ENCODE measurements at regions not wholly inside any gene's neighbourhood (a gene's known extent, or its start where the extent isn't known, plus 50 kb on each side); places are given as distances from the start of the nearest gene placed in this dataset.

- Histone ChIP-seq H3K9me3 (ENCODE audit: control insufficient read depth, insufficient read depth, low read depth, low read length) (no peaks in the 10 kb centered on the region), H3K4me1 (ENCODE audit: control insufficient read depth, insufficient read depth, low read length) (peaks cover 17% of the 10 kb centered on the region), H3K4me3 (ENCODE audit: low read depth, low read length) (no peak overlapping the region), H3K27ac (ENCODE audit: extremely low read depth, low read depth, low read length) (no peak overlapping the region), H3K36me3 (ENCODE audit: control insufficient read depth in 2 of 2, insufficient read depth in 1 of 2, low read length in 2 of 2) (no peaks in the 10 kb centered on the region)
- peak; percentile 52 for TF ChIP-seq PRDM1 (tag by site-specific recombination; IDR thresholded peaks at IDR 0.05)
- 0 out of 2 replicates have a peak, but pooled peaks have one; percentile 4 for TF ChIP-seq SCRT2 (tag by site-specific recombination; IDR thresholded peaks at IDR 0.05)
- TF ChIP-seq ZNF223 (tag by site-specific recombination; IDR thresholded peaks at IDR 0.05), result no peak
- POLR2A ChIA-PET, result no interaction called here
- CTCF ChIA-PET, result interaction anchor here (0.5 kb wide), 1 partner anchor 443 kb away, joined by 3 read pairs; no protein-coding TSS in a partner anchor
Observed at GRCh38 chr6:138557147-138557546, 57.9 kb upstream of the NHSL1 start.

GRCh38 chr6:138559143-138559542 is 59.8 kb upstream of the NHSL1 start:
- H3K4me3 ChIP-seq (ENCODE audit: low read depth, low read length), result no peak overlapping the region
- TF ChIP-seq ZNF239 (tag by site-specific recombination; IDR thresholded peaks at IDR 0.05) (no peak), ZNF585B (tag by site-specific recombination; IDR thresholded peaks at IDR 0.05) (no peak), ZBTB7A (tag by site-specific recombination; IDR thresholded peaks at IDR 0.05; ENCODE audit: low read depth) (no peak), GLI2 (tag by site-specific recombination; IDR thresholded peaks at IDR 0.05; ENCODE audit: borderline replicate concordance, low read depth) (no peak), ZNF513 (tag by site-specific recombination; IDR thresholded peaks at IDR 0.05) (no peak), SETDB1 (IDR thresholded peaks at IDR 0.05; ENCODE audit: insufficient read length, low read length) (no peak), ZNF23 (tag by site-specific recombination; IDR thresholded peaks at IDR 0.05; ENCODE audit: borderline replicate concordance) (no peak), KLF17 (tag by site-specific recombination; IDR thresholded peaks at IDR 0.05) (no peak), ZNF2 (tag by site-specific recombination; IDR thresholded peaks at IDR 0.05) (no peak)
- ChIA-PET POLR2A (no interaction called here), CTCF (interaction anchor here (0.7 to 1.3 kb wide), 4 partner anchors 12 to 862 kb away, joined by 3 to 8 read pairs (median 4); no protein-coding TSS in a partner anchor)
- no peaks in the 10 kb centered on the region for H3K9me3 ChIP-seq (ENCODE audit: control insufficient read depth, insufficient read depth, low read depth, low read length)
- no peaks in the 10 kb centered on the region for H3K36me3 ChIP-seq (ENCODE audit: control insufficient read depth in 2 of 2, insufficient read depth in 1 of 2, low read length in 2 of 2)
- no peak overlapping the region for H3K27ac ChIP-seq (ENCODE audit: extremely low read depth, low read depth, low read length)
- peaks cover 17% of the 10 kb centered on the region for H3K4me1 ChIP-seq (ENCODE audit: control insufficient read depth, insufficient read depth, low read length)

GRCh38 chr6:138560130-138560860 is 61.0 kb upstream of the NHSL1 start:
- CTCF ChIA-PET, result interaction anchor here (0.5 to 1.3 kb wide), 8 partner anchors 11 to 634 kb away, joined by 3 to 8 read pairs (median 4); partner anchors contain the start of gene HEBP2
- Histone ChIP-seq H3K27ac (ENCODE audit: extremely low read depth, low read depth, low read length) (no peak overlapping the region), H3K4me3 (ENCODE audit: low read depth, low read length) (no peak overlapping the region), H3K4me1 (ENCODE audit: control insufficient read depth, insufficient read depth, low read length) (peaks cover 13% of the 10 kb centered on the region), H3K9me3 (ENCODE audit: control insufficient read depth, insufficient read depth, low read depth, low read length) (no peaks in the 10 kb centered on the region), H3K36me3 (ENCODE audit: control insufficient read depth in 2 of 2, insufficient read depth in 1 of 2, low read length in 2 of 2) (no peaks in the 10 kb centered on the region)
- POLR2A ChIA-PET, result no interaction called here
- no peak for TF ChIP-seq ZNF114 (tag by site-specific recombination; IDR thresholded peaks at IDR 0.05)
- no peak for TF ChIP-seq ZNF335 (tag by site-specific recombination; conservative IDR thresholded peaks at IDR 0.05)
- no peak for TF ChIP-seq ZNF18 (tag by site-specific recombination; IDR thresholded peaks at IDR 0.05)
- TF ChIP-seq PRDM1 (tag by site-specific recombination; IDR thresholded peaks at IDR 0.05), result no peak
- no peak for TF ChIP-seq ZNF549 (tag by site-specific recombination; IDR thresholded peaks at IDR 0.05)
- no peak for TF ChIP-seq MEIS1 (CRISPR knock-in tag; IDR thresholded peaks at IDR 0.05; ENCODE audit: borderline replicate concordance)
- no peak for TF ChIP-seq ZNF174 (tag by site-specific recombination; IDR thresholded peaks at IDR 0.05)
- no peak for TF ChIP-seq REPIN1 (tag by site-specific recombination; IDR thresholded peaks at IDR 0.05; ENCODE audit: low read depth)
- no peak for TF ChIP-seq TCF7L2 (IDR thresholded peaks at IDR 0.05; ENCODE audit: borderline replicate concordance, low read depth, low read length)

All from HEK293 (cell line).